ENCODE measurements at regions not wholly inside any gene's neighbourhood (a gene's known extent, or its start where the extent isn't known, plus 50 kb on each side); places are given as distances from the start of the nearest gene placed in this dataset.

- TF ChIP-seq CTCF (IDR thresholded peaks at IDR 0.05) (no peak), POLR2A (IDR thresholded peaks at IDR 0.05) (no peak)
Measured at GRCh38 chr7:7054252-7054830, 128.0 kb upstream of the C1GALT1 start.

Data from thyroid gland (tissue), 4 donors.